ENCODE measurements at regions not wholly inside any gene's neighbourhood (a gene's known extent, or its start where the extent isn't known, plus 50 kb on each side); places are given as distances from the start of the nearest gene placed in this dataset.

- TF ChIP-seq, protein P1, sequence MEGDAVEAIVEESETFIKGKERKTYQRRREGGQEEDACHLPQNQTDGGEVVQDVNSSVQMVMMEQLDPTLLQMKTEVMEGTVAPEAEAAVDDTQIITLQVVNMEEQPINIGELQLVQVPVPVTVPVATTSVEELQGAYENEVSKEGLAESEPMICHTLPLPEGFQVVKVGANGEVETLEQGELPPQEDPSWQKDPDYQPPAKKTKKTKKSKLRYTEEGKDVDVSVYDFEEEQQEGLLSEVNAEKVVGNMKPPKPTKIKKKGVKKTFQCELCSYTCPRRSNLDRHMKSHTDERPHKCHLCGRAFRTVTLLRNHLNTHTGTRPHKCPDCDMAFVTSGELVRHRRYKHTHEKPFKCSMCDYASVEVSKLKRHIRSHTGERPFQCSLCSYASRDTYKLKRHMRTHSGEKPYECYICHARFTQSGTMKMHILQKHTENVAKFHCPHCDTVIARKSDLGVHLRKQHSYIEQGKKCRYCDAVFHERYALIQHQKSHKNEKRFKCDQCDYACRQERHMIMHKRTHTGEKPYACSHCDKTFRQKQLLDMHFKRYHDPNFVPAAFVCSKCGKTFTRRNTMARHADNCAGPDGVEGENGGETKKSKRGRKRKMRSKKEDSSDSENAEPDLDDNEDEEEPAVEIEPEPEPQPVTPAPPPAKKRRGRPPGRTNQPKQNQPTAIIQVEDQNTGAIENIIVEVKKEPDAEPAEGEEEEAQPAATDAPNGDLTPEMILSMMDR (IDR thresholded peaks at IDR 0.05; ENCODE audit: low read length), result no peak
- no peak for TF ChIP-seq EZH2 (IDR thresholded peaks at IDR 0.05; ENCODE audit: borderline replicate concordance, low read length)
These were observed 106.8 kb upstream of the LIFR start for GRCh38 chr5:38663249-38663648.

Data from OCI-LY1 (cell line).